OCI-LY1 (cell line): ENCODE measurements at regions not wholly inside any gene's neighbourhood (a gene's known extent, or its start where the extent isn't known, plus 50 kb on each side); places are given as distances from the start of the nearest gene placed in this dataset.

Experiments used
- H2AFZ ChIP-seq: fragments of 200-600 bp; sonication (generic), shearing (Covaris generic); 2 replicates; pipeline ENCODE4 v1.6.0; 2014; ENCODE audit warnings: antibody characterized with exemption, mild to moderate bottlenecking, low read length
- H3F3A ChIP-seq: fragments of 200-600 bp; sonication (generic), shearing (Covaris generic); 2 replicates; pipeline ENCODE4 v1.6.0; 2014; ENCODE audit warnings: mild to moderate bottlenecking, antibody characterized with exemption, low read length, moderate library complexity; ENCODE audit not compliant: insufficient read depth
- H3K27ac ChIP-seq: fragments of 200-600 bp; sonication (generic); 2 replicates; pipeline ENCODE4 v1.5.1; 2014; ENCODE audit warnings: low read length, mixed run types, mild to moderate bottlenecking, low read depth; ENCODE audit not compliant: poor library complexity, severe bottlenecking
- H3K27me3 ChIP-seq: fragments of 200-600 bp; sonication (generic); 2 replicates; pipeline ENCODE4 v1.6.0; 2014; ENCODE audit warnings: antibody characterized with exemption, mild to moderate bottlenecking, low read length, moderate library complexity; ENCODE audit not compliant: insufficient read depth
- H3K36me3 ChIP-seq: fragments of 200-600 bp; sonication (generic); 2 replicates; pipeline ENCODE4 v1.6.1; 2014; ENCODE audit warnings: mild to moderate bottlenecking, antibody characterized with exemption, low read length, moderate library complexity, mixed read lengths; ENCODE audit not compliant: insufficient read depth
- H3K4me1 ChIP-seq: fragments of 200-600 bp; sonication (generic); 2 replicates; pipeline ENCODE4 v1.5.1; 2014; ENCODE audit warnings: mild to moderate bottlenecking, low read length, moderate library complexity; ENCODE audit not compliant: insufficient read depth, severe bottlenecking
- H3K4me2 ChIP-seq: fragments of 200-600 bp; sonication (generic), shearing (Covaris generic); 2 replicates; pipeline ENCODE4 v1.6.1; 2014; ENCODE audit warnings: low read length
- H3K4me3 ChIP-seq: fragments of 200-600 bp; sonication (generic); 2 replicates; pipeline ENCODE4 v1.5.1; 2014; ENCODE audit warnings: low read length, low read depth, mild to moderate bottlenecking, mixed read lengths; ENCODE audit not compliant: poor library complexity, severe bottlenecking
- H3K79me2 ChIP-seq: fragments of 200-600 bp; shearing (Covaris generic); 2 replicates; pipeline ENCODE4 v1.6.1; 2016; ENCODE audit warnings: mixed run types, low read length, mixed read lengths; ENCODE audit not compliant: insufficient read depth
- H3K9ac ChIP-seq: fragments of 200-600 bp; sonication (generic), shearing (Covaris generic); 2 replicates; pipeline ENCODE4 v1.6.1; 2014; ENCODE audit warnings: mild to moderate bottlenecking, low read length, mixed read lengths
- H3K9me2 ChIP-seq: fragments of 200-600 bp; sonication (generic), shearing (Covaris generic); 2 replicates; pipeline ENCODE4 v1.6.1; 2014; ENCODE audit warnings: low read depth, mild to moderate bottlenecking, low read length, mixed read lengths
- H3K9me3 ChIP-seq: fragments of 200-600 bp; shearing (Covaris generic); 2 replicates; pipeline ENCODE4 v1.6.1; 2014; ENCODE audit warnings: low read length, mixed read lengths
- H4K20me1 ChIP-seq: fragments of 200-600 bp; sonication (generic), shearing (Covaris generic); 2 replicates; pipeline ENCODE4 v1.6.0; 2016; ENCODE audit warnings: mild to moderate bottlenecking, low read length; ENCODE audit not compliant: insufficient read depth
- EZH2 ChIP-seq: fragments of 200-600 bp; sonication (generic), shearing (Covaris generic); IDR thresholded peaks from 2 replicates; pipeline ENCODE4 v1.8.0; 2017; ENCODE audit warnings: borderline replicate concordance, mixed run types, mild to moderate bottlenecking, antibody characterized with exemption, low read length, moderate library complexity, mixed read lengths
- TF ChIP-seq, protein P1 (sequence below): fragments of 200-600 bp; sonication (generic), shearing (Covaris generic); IDR thresholded peaks from 2 replicates; pipeline ENCODE4 v1.5.1; 2017; ENCODE audit warnings: mild to moderate bottlenecking, antibody characterized with exemption, low read length, moderate library complexity, mixed read lengths

DNA sequence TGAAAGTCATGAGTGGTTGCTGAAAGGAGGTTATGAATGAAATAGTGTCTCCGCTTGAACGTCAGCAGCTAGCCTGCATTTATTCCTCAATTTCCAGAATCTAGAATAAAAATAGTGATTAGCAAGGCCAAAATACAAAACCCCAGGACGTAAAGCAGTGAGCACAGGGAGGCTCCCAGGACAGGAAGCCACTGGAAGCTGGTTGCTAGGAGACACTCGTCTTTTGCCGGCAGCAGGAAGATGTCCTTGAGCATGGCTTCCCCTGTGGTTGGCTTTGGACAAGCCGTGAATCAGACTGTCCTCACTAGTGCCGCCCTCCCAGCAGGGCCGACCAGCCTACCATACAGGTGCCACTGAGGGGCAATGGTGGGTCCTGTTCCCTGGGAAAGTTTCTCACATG lies 374.4 kb downstream of the MTX2 start:
- H3K9me3 ChIP-seq, result no peaks in the 10 kb centered on the region

DNA sequence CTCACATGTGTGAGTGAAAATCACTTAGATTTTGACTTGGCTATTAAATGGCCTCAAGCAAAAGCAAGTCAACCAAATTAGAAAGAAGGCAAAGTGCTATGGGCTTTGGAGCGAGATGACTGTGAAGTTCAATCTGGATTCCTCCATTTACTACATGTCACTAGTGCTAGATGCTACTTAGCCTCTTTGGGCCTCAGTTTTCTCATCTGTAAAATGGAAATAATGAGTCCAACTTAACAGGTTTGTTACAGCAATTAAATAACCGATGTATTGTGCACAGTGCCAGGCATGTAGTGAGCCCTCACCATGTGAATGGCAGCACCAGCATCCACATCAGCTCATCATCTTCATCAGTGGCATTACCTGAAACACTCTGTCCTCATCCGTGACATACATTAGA lies 376.3 kb downstream of the MTX2 start:
- Histone ChIP-seq H3K27me3 (no peaks in the 10 kb centered on the region), H3K27ac (no peak overlapping the region), H3K9me2 (no peaks in the 10 kb centered on the region), H3K9me3 (no peaks in the 10 kb centered on the region), H3K9ac (no peak overlapping the region), H3K4me2 (no peak overlapping the region), H2AFZ (no peak overlapping the region), H3K4me1 (no peaks in the 10 kb centered on the region), H4K20me1 (no peaks in the 10 kb centered on the region), H3K79me2 (no peaks in the 10 kb centered on the region), H3F3A (no peaks in the 10 kb centered on the region), H3K36me3 (no peaks in the 10 kb centered on the region), H3K4me3 (no peak overlapping the region)
- TF ChIP-seq, protein P1, sequence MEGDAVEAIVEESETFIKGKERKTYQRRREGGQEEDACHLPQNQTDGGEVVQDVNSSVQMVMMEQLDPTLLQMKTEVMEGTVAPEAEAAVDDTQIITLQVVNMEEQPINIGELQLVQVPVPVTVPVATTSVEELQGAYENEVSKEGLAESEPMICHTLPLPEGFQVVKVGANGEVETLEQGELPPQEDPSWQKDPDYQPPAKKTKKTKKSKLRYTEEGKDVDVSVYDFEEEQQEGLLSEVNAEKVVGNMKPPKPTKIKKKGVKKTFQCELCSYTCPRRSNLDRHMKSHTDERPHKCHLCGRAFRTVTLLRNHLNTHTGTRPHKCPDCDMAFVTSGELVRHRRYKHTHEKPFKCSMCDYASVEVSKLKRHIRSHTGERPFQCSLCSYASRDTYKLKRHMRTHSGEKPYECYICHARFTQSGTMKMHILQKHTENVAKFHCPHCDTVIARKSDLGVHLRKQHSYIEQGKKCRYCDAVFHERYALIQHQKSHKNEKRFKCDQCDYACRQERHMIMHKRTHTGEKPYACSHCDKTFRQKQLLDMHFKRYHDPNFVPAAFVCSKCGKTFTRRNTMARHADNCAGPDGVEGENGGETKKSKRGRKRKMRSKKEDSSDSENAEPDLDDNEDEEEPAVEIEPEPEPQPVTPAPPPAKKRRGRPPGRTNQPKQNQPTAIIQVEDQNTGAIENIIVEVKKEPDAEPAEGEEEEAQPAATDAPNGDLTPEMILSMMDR, result no peak
- no peak for TF ChIP-seq EZH2

More for the DNA sequence above, 374.4 kb downstream of the MTX2 start:
- Histone ChIP-seq H4K20me1 (no peaks in the 10 kb centered on the region), H3K9me2 (no peaks in the 10 kb centered on the region), H3K4me1 (no peaks in the 10 kb centered on the region), H3K27me3 (no peaks in the 10 kb centered on the region), H3K36me3 (no peaks in the 10 kb centered on the region), H3K79me2 (no peaks in the 10 kb centered on the region), H3K9ac (no peak overlapping the region), H2AFZ (no peak overlapping the region), H3K4me3 (no peak overlapping the region), H3F3A (no peaks in the 10 kb centered on the region), H3K27ac (no peak overlapping the region), H3K4me2 (no peak overlapping the region)
- TF ChIP-seq, protein P1, result no peak
- no peak for TF ChIP-seq EZH2

- TF ChIP-seq, protein P1, result no peak
- no peak for TF ChIP-seq EZH2
- H2AFZ ChIP-seq, result no peak overlapping the region
- no peak overlapping the region for H3K27ac ChIP-seq
- no peaks in the 10 kb centered on the region for H3K79me2 ChIP-seq
- no peaks in the 10 kb centered on the region for H4K20me1 ChIP-seq
- H3F3A ChIP-seq, result no peaks in the 10 kb centered on the region
- H3K4me3 ChIP-seq, result no peak overlapping the region
- no peaks in the 10 kb centered on the region for H3K27me3 ChIP-seq
- H3K9me3 ChIP-seq, result no peaks in the 10 kb centered on the region
- no peaks in the 10 kb centered on the region for H3K36me3 ChIP-seq
- no peaks in the 10 kb centered on the region for H3K9me2 ChIP-seq
- no peak overlapping the region for H3K9ac ChIP-seq
- no peak overlapping the region for H3K4me2 ChIP-seq
- H3K4me1 ChIP-seq, result no peaks in the 10 kb centered on the region
These were observed 376.9 kb downstream of the MTX2 start for GRCh38 chr2:176646033-176646615.
